AG10803 (cell line): ENCODE measurements at regions not wholly inside any gene's neighbourhood (a gene's known extent, or its start where the extent isn't known, plus 50 kb on each side); places are given as distances from the start of the nearest gene placed in this dataset.

Experiments used
- DNase-seq: peaks from one replicate; pipeline ENCODE4 v3.0.0; 2010; ENCODE audit warnings: low read depth
- H3K4me3 ChIP-seq: 2 replicates; pipeline ENCODE4 v1.5.1; 2011; ENCODE audit warnings: mild to moderate bottlenecking, low read length, control low read depth
- TF ChIP-seq, protein P1 (sequence below): conservative IDR thresholded peaks from 2 replicates; pipeline ENCODE4 v1.5.1; 2011; ENCODE audit warnings: mild to moderate bottlenecking, low read length, control low read depth, inconsistent platforms

DNA sequence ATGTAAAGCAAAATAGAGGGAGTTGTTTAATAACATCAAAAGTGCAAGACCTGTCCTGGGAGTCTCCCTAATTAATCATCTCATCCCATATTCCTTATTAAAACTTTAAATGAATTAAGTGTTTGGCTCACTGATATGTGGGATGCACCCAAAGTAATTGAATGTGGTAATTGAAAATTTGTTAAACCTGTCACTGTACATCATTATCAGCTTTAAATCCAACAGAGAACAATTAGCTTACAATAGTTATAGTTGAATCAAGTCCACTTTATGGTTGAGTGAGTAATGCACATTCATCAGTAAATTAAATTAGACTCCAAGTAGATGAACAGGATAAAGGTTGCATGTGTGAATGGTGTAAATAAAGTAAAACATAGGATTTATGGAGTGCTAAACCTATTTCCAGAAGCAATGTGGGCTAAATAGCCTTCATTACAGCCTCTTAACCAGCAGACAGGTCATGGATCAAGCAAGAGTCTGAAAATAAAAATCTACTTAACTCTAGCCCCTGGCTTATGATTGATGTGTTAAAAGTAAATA lies 608.2 kb upstream of the CCDC54 start:
- no peak overlapping the region for H3K4me3 ChIP-seq
- no peak for DNase-seq
- TF ChIP-seq, protein P1, sequence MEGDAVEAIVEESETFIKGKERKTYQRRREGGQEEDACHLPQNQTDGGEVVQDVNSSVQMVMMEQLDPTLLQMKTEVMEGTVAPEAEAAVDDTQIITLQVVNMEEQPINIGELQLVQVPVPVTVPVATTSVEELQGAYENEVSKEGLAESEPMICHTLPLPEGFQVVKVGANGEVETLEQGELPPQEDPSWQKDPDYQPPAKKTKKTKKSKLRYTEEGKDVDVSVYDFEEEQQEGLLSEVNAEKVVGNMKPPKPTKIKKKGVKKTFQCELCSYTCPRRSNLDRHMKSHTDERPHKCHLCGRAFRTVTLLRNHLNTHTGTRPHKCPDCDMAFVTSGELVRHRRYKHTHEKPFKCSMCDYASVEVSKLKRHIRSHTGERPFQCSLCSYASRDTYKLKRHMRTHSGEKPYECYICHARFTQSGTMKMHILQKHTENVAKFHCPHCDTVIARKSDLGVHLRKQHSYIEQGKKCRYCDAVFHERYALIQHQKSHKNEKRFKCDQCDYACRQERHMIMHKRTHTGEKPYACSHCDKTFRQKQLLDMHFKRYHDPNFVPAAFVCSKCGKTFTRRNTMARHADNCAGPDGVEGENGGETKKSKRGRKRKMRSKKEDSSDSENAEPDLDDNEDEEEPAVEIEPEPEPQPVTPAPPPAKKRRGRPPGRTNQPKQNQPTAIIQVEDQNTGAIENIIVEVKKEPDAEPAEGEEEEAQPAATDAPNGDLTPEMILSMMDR, result no peak

DNA sequence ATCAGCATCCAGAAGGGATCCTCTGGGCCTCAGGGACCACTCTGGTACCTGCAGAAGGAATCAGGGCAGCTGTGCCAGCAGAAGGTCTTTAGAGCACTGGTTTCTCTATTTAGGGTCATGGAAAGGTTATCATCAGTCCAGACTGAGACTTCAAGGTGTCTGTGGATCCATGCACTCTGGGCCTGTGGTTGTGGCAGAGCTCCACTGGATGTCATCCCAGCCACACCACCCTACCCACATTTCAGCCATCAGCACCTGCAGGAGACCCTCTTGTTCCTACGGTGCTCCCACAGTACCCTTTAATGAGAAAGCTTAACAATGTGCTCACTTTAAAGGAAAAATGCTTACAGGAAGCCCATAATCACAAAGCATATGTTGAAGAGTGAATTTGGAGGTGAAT lies 603.4 kb upstream of the CCDC54 start:
- H3K4me3 ChIP-seq, result no peak overlapping the region
- TF ChIP-seq, protein P1, result no peak
- no peak for DNase-seq

DNA sequence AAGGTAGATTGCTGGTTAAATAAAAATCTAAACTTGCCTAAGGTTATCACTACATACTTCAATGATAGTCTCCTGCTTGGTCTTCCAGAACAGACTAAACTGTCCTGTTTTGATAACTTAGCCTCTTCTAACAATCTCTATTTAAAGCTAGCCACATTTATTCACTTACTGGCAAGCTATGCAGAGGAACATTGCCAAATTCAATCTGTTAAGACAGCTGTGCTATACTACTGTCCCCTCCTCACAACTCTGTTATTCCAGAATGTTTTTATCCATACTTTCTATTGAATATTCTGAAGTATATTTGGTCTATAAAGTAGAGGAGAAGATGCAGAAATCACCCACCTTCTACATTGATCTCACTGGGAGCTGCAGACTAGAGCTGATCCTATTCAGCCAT lies 594.0 kb upstream of the CCDC54 start:
- no peak overlapping the region for H3K4me3 ChIP-seq
- no peak for DNase-seq
- TF ChIP-seq, protein P1, result no peak

DNA sequence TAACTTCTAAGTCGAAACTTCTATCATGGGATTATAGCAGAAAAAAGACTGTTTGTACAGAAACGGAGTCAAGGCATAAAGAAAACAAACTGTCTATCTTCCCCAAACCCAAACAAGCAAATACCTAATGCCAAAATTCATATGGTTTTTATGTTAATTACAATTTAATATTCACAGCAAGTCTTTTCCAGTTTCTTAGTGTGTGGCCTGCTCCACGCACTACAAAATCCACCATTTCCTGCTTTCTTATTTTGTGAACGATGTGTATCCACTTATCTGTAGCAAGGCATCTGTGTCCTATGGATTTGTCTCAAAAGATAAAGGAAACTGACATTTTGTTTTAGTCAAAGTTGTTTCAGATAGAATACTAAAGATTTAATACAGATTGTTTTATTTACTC lies 588.0 kb upstream of the CCDC54 start:
- TF ChIP-seq, protein P1, result no peak
- no peak for DNase-seq

DNA sequence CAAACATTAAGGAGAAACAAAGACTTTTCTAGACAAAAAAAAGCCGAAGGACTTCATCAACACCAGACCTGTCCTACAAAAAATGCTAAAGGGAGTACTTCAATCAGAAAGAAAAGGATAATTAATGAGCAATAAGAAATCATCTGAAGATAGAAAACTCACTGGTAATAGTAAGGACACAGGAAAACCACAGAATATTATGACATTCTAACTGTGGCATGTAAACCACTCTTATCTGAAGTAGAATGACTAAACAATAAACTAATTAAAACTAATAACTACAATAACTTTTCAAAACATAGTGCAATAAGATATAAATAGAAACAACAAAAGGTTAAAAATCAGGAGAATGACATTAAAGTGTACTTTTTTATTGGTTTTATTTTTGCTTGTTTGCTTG lies 584.5 kb upstream of the CCDC54 start:
- DNase-seq, result no peak
- H3K4me3 ChIP-seq, result no peak overlapping the region
- TF ChIP-seq, protein P1, result no peak

More for the DNA sequence above, 588.0 kb upstream of the CCDC54 start:
- H3K4me3 ChIP-seq, result no peak overlapping the region

DNA sequence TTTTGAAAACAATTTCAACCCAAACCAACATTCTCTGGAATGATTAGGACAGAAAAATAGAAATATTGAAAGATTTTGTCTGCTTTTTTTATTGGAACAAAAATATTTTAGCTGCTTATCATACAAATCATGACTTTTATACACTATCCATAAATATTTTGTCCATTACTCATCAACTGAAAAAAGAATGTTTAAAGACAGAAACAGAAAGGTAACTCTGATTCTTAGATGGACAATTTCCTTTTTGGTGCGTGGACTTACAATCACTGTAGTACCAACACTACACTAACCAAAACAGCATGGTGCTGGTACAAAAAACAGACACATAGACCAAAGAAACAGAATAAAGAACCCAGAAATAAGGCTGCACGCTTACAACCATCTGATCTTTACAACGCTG lies 582.8 kb upstream of the CCDC54 start:
- DNase-seq, result no peak
- H3K4me3 ChIP-seq, result no peak overlapping the region
- TF ChIP-seq, protein P1, result no peak

DNA sequence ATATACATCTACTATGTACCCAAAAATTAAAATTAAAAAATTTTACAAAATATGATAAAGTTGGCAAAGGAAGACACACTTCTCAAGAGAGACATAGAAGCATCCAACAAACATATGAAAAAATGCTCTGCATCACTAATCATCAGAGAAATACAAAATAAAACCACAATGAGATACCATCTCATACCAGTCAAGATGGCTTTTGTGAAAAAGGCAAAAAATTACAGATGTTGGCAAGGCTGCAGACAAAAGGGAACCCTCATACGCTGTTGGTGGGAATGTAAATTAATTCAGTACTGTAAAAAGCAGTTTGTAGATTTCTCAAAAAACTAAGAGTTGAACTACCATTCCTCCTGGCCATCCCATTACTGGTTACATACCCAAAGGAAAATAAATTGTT lies 581.7 kb upstream of the CCDC54 start:
- TF ChIP-seq, protein P1, result no peak
- DNase-seq, result no peak
- no peak overlapping the region for H3K4me3 ChIP-seq
